ENCODE measurements at regions not wholly inside any gene's neighbourhood (a gene's known extent, or its start where the extent isn't known, plus 50 kb on each side); places are given as distances from the start of the nearest gene placed in this dataset.
"Not testable (repeated sequence)": the region's sequence is repeated elsewhere in the genome, so short reads cannot be mapped to it uniquely, and the experiment has no call there.

DNA sequence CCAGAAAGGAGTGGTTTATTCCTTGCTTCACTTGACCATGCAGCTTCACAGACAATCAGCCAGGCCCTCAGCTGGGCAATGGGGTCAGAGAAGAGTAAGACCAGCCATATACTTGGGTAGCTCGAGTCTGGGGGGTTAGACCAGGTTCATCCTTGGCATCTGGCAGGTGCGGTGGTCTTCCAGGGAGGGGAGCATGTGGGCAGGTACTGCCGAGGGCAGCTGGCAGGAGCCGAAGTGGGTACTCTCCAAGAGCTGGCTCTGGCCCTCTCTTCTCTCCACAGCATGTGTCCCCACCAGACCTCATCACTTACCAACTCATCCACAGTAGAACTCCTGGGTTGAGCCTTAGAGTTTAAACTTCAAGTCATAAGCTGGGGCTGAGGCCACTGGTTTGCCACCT lies 156.8 kb downstream of the FOXD2 start:
- DNase-seq (ENCODE audit: low spot score): no peak

DNA sequence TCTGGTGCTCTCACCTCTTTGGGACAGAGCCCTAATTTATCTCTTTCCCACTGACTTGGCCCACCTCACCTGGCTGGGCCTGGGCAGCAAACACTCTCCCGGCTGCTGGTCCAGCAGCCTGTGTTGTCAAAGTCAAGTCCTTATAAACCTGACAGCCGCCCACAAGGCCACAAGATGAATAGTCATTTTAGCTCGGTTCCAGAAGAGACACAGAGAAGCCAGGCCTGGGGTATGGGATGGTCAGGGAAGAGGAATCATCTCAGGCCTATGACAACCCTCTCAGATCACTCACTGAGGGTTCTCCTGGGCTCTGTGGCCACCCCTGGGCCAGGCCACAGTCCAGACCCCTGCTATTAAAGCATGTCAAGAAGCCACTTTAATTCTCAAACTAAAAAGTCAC lies 158.5 kb downstream of the FOXD2 start:
- DNase-seq (ENCODE audit: low spot score): no peak

DNA sequence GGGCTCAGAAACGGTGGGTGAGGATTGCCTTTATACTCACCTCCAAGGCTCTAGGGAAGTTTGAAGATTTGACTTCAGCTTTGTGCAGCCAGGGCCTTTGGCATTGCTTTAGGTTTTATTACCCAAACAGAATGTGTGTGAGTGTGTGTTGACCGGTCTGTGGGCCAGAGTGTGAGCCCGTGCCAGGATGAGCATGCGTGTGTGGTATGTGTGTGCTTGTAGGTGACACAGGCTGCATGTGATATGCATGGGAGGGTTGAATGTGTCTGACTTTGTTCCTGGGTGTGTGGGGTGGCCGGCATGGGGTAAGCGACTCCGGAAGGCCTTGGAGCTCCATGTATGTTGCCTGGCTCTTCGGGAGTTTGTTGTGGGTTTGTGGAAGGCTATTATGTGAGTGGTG lies 160.5 kb downstream of the FOXD2 start:
- DNase-seq (ENCODE audit: low spot score): no peak

DNA sequence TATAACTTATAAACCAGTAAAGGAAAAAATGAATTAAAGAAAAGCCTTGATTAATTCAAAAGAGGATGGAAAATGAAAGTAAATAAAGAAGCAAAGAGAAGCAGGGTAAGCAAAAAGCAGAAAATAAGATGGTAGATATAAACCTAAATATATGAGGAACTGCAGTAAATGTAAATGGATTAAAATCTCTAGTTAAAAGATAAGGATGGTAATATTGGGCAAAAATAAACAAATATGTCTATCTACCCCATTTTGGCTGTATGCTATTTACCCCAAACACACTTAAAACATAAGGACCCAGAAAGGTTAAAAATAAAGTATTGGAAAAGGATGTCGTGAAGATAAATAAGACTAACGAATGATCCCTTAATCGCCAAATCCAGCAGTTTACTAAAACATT lies 161.9 kb downstream of the FOXD2 start:
- DNase-seq (ENCODE audit: low spot score): no peak

DNA sequence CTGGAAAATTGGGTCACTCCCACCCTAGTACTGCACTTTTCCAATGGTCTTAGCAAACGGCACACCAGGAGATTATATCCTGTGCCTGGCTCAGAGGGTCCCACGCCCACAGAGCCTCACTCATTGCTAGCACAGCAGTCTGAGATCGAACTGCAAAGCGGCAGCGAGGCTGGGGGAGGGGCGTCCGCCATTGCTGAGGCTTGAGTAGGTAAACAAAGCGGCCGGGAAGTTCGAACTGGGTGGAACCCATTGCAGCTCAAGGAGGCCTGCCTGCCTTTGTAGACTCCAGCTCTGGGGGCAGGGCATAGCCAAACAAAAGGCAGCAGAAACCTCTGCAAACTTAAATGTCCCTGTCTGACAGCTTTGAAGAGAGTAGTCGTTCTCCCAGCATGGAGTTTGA lies 164.6 kb downstream of the FOXD2 start:
- not testable (repeated sequence) for DNase-seq (ENCODE audit: low spot score)

DNA sequence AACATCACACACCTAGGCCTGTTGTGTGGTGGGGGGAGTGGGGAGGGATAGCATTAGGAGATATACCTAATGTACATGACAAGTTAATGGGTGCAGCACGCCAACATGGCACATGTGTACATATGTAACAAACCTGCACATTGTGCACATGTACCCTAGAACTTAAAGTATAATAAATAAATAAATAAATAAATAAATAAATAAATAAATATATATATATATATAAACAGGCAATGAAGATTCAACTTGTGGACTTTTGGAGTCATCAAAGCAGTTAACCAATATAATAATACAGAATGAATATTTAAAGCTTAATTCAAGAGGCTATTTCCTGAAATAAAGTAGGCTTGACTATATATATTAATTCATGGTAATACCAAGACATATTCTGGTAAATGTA lies 167.0 kb downstream of the FOXD2 start:
- not testable (repeated sequence) for DNase-seq (ENCODE audit: low spot score)

DNA sequence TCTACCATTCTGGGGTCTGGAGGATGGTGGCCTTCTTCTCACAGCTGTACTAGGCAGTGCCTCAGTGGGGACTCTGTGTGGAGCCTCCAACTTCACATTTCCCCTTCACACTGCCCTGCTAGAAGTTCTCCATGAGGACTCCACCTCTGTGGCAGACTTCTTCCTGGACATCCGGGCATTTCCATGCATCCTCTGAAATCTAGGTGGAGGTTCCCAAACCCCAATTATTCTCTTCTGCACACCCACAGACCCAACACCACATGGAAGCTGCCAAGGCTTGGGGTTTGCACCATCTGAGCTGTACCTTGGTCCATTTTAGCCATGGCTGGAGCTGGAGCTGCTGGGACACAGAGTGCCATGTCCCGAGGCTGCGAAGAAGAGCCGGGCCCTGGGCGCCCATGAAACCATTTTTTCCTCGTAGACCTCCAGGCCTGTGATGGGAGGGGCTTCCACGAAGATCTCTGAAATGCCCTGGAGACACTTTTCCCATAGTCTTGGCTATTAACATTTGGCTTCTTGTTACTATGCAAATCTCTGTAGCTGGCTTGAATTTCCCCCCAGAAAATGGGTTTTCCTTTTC lies 170.5 kb downstream of the FOXD2 start:
- no peak for DNase-seq (ENCODE audit: low spot score)

DNA sequence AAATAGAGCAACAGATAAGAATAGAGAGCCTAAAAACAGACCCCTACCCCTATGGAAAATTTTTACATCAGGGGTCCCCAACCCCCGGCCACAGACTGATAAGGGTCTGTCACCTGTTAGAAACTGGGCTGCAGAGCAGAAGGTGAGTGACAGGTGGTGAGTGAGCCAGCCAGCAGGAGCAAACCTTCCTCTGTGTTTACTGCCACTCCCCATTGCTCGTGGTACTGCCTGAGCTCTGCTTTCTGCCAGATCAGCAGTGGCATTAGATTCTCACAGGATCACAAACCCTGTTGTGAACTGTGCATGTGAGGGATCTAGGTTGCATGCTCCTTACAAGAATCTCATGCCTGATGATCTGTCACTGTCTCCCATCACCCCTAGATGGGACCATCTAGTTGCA lies 174.1 kb downstream of the FOXD2 start:
- DNase-seq (ENCODE audit: low spot score): no peak

DNA sequence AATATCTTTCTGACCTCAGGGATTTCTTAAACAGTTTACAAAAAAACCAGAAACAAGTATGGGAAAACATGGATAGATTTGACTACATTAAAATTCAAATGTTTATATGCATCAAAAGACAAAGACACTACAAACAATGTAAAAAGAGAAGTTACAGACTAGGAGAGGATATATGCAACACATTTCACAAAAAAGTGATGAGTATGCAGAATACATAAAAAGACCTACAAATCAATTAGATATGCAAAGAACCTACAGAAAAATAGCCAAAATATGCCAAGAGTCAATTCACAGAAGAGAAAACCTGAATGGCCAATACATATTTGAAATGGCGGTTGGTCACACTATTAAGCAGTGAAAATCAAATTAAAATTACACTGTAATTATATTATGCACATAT lies 175.0 kb downstream of the FOXD2 start:
- DNase-seq (ENCODE audit: low spot score): no peak

DNA sequence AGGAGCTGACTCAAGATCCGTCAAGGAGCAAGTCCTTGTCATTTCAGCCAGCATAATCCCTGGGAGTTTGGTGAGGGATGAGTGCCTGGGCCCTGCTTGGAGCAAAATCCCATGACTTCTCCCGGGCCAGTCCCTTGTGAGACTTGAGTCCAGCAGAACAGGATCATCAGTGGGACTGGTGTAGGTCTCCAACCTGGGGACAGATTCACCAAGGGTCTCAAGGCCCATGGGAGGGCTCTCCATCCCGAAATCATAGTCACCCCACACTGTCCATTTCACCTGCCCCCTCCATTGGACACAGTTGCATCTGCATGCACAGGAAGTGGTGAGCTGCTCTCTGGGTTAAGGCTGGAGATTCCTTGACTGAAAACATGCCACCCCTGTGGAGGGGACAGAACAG lies 178.2 kb downstream of the FOXD2 start:
- DNase-seq (ENCODE audit: low spot score): no peak

DNA sequence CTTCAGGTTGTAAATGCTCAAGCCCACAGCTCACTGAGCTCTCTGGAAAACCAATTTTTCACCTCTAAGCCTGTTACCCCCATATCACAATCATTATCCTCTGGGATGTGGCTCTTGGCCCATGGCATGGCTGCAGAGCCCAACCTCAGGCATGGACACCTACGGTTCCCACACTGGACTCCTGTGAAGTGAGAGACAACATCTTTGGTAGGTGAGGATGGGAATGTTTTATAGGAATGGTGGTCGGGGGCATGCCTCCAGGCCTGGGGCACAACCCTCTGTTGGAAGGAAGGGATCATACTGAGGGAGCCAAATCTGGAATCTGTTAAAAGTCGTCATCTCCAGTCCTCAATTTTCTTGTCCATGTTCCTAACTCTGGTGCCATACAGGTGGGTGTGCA lies 179.1 kb downstream of the FOXD2 start:
- no peak for DNase-seq (ENCODE audit: low spot score)

DNA sequence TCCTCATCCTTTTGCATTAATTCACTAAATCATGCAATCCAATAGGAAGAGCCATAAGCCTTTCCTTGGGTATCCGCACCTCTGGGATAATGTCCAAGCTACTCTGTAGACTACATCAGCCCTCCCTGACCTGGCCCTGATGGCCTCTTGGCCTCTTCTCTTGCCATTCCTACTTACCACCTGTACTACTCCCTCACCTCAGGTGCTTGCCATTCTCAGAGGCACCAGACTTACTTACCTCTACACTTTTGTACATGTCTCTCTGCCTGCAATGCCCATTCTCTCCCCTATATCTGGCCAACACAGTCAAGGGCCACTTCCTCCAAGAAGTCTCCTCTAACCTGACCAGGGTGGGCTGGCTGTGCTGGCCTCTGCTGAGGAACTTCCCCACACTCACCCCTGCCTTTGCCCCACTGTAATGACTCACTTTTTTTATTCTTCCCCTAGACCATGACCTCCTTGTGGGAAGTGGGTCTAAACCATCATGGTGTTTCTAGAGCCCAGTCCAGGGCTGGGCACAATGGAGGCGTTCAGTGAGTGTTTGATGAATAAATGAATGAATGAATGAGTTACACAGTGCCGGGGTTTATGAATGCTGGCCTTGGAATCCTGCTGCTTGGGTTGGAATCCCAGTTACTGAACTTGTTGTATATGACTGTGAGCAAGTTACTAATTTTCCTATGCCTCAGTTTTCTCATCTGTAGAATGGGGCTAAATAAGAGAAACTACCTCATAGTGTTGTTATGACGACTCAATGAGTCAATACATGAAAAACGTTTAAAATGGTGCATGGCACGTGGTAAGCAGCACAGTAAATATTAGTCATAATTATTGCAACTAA lies 179.8 kb downstream of the FOXD2 start:
- no peak for DNase-seq (ENCODE audit: low spot score)

DNA sequence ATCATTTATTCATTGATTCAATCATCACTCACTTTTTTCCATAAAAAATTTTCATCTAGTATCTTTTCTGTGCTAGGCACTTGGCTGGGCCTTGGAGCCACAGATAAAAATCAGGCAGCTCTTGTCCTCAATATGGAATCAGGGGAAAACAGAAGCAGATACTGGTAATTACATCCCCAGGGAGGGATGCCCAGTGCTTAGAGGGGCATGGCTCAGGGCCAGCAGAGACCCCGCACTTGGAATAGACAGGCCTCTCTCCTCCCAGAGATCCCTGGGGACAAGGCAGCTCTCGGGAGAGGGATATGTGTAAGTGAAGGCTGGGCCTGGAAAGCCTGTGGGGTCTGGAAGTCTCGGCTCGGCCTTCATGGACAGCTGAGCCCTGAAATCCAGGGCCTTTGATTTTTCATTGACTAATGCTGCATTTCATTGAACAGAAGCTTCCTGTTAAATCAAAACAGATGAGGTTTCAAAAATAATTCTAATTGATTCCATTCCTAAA lies 180.4 kb downstream of the FOXD2 start:
- DNase-seq (ENCODE audit: low spot score): no peak

DNA sequence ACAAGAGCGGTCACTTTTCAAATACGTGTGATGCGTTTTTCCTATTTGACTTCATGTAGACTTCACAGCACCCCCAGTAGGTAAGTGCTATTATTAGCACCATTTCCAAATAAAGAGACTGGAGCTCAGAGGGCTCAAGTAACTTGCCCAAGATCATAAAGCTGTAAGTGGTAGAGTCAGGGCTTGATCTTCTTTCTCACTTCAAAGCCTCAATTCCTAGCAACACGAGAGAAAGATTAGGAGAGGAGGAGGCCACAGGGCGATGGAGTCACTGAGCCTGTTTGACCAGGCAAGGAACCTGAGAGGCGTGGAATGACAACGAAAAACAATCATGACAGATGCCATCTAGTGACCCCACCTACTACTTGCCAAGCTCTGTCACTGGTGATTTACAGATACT lies 181.0 kb downstream of the FOXD2 start:
- peak; percentile 50 for DNase-seq (ENCODE audit: low spot score)

DNA sequence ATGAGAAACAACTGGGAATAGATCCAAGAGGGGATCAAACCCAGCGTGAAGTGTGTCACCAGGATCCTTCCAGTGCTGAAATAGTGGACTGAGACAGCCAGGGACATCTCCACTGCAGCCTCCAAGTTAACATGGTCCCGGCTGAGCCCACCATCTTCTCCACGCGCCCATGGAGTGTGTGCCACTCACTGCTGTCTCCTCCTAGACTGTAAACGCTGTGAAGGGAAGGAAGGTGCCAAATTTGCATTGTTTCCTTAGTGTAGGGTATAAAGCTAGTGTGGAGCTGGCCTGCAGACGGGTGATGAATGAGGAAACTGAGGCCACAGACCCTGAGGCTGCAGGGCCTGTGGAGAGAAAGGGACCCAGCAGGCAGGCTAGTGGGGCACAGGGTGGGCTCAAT lies 183.6 kb downstream of the FOXD2 start:
- DNase-seq (ENCODE audit: low spot score): no peak

DNA sequence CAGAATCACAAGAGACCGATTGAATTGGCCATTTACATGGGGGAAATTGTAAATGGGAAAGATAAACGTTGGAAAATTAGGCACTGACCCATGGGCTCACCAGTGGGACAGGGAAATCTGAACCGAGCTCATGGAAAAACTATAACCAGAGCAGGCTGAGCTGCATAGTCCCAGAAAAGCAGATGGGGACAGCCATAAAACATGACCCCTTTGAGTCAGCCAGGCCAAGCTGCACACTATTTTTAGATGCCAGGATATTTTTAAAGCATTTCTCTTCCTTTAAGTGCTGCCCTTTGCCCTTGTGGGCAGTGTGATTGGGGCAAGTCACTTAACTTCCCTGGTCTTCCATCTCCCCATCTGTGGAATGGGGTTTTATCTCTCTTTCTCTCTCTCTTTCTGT lies 184.1 kb downstream of the FOXD2 start:
- no peak for DNase-seq (ENCODE audit: low spot score)

DNA sequence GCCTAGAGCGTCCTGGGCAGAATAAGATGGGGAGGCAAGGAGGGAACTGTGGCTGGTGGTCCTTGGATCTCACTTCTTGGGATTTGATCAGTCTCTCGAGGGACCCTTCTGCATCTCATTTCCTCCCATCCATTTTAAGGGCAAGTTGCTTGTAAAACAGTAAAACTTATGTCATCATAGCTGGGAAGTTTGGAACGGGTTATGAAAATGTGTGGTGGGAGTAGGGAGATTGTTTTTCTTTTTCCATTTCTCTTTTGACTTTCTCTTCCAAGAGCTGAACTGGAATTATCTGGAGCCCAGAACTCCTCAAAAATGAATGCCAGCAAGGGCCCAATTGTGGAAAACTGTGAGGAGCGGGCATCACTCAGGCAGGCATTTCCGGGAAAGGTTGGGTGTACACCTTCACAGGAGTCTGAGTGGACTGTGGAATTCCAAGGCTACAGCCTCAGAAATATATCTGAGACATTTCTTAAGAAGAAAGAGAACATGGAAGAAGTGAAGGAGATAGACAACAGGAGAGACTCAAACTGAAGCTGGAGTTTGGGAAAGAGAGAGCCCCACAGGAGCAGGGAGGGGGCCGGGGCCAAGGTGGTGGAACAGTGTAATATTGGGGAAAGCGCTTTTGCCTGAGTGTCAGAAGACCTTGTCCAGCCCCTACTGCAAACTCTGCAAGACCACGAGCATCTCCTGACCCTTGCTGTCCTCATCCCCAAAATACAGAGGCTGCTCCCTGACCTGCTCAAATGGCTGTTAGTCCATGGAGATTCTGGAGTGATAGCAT lies 185.1 kb downstream of the FOXD2 start:
- no peak for DNase-seq (ENCODE audit: low spot score)

DNA sequence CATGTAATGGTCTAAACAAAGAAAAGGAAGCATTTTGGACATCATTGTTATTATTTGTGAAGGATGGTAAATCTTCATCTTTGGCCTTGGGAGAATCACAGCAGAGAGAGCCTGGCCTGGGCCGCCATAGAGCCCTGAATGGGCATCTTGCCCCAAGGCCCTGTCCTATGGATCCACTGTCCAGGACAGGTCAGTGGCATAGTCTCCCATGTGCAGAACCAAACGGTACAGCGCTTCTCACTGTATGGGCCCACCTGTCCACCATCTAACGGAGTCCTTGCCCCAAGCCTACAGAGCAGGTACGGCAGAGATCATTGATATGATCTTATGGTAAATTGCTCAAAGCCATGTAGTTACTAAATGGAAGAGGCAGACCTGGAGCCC lies 185.7 kb downstream of the FOXD2 start:
- no peak for DNase-seq (ENCODE audit: low spot score)

DNA sequence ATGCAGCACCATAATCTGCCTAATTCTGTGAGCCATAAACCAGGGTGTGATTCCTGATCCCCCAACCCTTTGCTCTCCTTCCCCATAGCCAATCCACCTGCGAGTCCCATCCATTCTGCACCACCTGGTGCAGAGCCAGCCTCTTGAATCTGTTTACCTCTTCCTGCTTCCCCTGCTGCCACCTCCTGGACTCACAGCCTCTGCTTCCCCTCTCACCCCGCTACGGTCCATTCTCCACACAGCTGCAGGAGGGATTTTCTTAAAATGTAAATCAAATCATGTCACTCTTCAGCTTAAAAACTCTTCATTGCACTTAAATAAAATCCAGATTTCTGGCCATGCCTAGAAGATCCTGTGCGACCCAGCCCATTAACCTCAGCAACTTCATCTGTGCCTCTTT lies 186.7 kb downstream of the FOXD2 start:
- DNase-seq (ENCODE audit: low spot score): peak; percentile 60

DNA sequence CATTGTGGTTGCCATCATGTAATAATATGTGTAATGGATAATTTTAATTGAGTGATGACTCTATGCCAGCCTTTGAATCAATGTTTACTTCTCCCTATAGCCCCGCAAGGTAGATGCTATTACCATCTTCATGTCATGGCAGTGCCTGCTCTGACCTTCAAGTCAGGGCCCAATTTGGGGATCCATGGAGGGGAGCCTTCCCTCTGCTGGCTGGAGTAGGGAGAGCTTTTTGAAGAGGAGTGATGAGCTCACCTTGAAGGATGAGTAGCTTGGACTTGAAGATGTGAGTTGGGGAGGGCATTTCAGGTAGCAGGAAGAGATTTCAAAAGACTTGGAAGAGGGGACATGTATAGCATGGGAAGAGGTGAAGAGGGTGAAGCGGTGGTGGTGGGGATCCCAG lies 189.2 kb downstream of the FOXD2 start:
- DNase-seq (ENCODE audit: low spot score): no peak

DNA sequence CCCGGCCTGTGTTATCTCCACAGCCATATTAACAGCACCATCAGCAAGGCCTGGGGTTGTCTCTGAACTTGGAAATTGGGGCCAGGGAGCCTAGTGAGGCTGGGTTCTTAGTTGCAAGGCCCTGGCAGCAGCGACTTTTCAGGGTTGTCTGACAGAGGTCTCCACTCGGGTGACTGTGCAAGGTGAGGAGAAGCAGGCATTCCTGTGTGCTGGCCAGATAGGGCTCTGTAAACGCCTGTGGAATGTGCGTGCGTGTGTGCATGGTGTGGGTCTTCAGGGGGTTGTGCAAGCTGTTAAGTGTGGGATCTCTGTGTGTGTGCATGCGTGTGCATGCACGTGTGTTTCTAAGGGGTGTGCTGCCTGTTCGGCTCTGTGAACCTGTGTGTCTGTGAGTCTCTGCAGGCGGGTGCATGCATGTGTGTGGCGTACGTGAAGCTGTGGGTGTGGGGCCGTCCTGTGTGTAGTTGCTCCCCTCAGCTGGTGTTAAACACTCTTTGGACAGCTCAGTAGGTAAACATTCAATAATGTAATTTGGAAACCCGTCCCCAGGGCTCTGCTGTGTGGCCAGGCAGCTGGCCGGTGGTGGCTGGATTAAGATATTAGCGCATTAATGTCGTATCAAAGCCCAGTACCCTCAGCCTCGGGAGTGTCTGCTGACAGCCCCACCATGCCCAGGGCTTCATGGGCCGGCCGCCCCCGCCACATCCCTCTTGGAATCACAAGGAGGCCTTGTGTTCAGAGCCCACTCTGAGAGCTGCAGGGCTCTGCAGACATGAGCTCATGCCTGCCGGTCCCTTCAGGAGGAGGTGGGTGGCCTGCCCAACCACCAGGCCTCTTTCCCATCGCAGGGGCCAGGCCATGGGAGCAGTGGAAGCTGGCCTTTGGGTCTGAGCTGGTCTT lies 189.9 kb downstream of the FOXD2 start:
- DNase-seq (ENCODE audit: low spot score): no peak

DNA sequence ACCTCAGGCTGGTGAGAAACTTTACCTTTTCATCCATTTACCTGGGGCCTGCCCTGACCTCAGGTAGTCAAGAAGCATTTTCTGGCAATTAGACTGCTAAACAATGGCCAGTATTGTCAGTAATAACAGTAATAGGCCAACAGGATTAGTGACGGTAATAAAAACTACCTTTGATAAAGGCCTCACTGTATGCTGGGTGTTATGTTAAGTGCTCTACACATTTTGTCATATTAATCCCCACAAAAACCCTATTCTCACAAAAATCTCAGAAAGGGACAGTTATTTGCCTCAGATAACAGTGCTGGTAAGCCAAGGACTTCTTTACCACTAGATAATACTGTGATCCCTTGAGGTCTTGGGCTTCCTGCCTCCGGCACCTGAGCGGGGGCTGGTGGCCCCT lies 191.4 kb downstream of the FOXD2 start:
- DNase-seq (ENCODE audit: low spot score): no peak
